ENCODE measurements at regions not wholly inside any gene's neighbourhood (a gene's known extent, or its start where the extent isn't known, plus 50 kb on each side); places are given as distances from the start of the nearest gene placed in this dataset.

DNA sequence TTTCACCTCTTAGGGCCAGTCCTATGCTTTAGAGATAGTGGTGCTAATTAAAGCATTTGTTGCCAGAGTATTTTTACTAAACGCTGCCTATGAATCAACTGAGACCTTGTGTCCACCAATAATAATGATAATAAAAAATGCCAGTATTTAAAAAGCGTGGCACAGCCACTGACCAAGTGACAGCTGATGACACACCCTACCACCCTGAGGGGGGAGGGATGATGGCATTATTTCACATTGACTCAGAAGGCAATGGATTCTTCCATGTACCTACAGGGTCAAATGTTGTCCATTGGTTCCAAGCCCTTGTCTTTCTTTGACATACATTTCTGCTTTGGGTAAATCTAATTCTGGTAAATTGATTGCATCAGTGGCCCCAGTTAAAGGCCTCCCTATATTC lies 384.4 kb downstream of the DLEU7 start:
- TF ChIP-seq POLR2A (IDR thresholded peaks at IDR 0.05; ENCODE audit: low read depth) (no peak), CTCF (IDR thresholded peaks at IDR 0.05) (no peak), EP300 (IDR thresholded peaks at IDR 0.05) (no peak)

All from esophagus muscularis mucosa (tissue), 4 donors.